GM12873 (cell line): ENCODE measurements at regions not wholly inside any gene's neighbourhood (a gene's known extent, or its start where the extent isn't known, plus 50 kb on each side); places are given as distances from the start of the nearest gene placed in this dataset.

Source experiments
- CTCF ChIP-seq: IDR thresholded peaks from 2 replicates; pipeline ENCODE4 v1.5.1; 2012; ENCODE audit warnings: low read depth, mild to moderate bottlenecking, moderate library complexity, low read length, control low read depth; ENCODE audit not compliant: insufficient read depth; ENCODE audit errors: missing control alignments

GRCh38 chr16:35639233-35640205 is 2180.1 kb downstream of the TP53TG3F start:
- no peak for TF ChIP-seq CTCF

DNA sequence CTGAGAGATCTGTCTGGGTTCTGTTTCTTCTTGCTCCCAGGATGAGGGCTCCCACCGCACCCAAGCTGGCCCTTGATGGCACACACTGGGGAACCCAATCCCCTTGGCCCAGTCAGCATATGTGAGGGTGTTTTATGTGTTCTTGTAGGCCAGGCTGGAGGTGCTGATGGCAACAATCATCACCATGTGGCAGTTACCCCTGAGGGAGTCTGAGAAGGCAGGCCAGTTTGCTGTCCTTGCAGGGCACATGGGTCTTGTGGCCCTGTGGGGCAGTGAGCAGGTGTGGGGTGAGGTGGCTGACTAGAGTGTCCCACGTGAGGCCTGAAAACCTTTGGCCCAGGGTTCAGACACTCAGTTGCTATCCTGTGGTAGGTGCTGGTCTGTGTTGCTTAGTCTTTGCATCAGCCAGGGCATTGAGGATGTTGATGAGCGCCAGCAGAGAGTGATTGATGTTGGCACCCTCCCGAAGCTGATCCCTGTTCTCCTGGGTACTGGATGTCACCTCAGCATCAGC is 2183.0 kb downstream of the TP53TG3F start:
- TF ChIP-seq CTCF: no peak

GRCh38 chr16:35651841-35652240 is 2192.4 kb downstream of the TP53TG3F start:
- no peak for TF ChIP-seq CTCF

DNA sequence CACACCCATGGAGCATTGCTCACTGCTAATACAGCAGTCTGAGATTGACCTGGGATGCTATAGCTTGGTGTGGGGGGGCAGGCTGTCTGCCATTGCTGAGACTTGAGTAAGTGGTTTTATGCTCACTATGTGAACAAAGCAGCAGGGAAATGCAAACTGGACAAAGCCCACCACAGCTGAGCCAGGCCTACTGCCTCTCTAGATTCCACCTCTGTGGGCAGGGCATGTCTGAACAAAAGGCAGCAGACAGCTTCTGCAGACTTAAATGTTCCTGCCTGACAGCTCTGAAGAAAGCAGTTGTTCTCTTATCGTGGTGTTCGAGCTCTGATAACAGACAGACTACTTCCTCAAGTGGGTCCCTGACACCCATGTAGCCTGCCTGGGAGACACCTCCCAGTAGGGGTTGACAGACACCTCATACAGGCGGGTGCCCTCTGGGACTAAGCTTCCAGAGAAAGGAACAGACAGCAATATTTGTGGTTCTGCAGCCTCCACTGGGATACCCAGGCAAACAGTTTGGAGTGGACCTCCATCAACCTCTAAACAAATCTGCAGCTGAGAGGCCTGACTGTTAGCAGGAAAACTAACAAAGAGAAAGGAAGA is 2204.8 kb downstream of the TP53TG3F start:
- TF ChIP-seq CTCF: no peak

GRCh38 chr16:35685085-35685484 is 2225.7 kb downstream of the TP53TG3F start:
- TF ChIP-seq CTCF: no peak

DNA sequence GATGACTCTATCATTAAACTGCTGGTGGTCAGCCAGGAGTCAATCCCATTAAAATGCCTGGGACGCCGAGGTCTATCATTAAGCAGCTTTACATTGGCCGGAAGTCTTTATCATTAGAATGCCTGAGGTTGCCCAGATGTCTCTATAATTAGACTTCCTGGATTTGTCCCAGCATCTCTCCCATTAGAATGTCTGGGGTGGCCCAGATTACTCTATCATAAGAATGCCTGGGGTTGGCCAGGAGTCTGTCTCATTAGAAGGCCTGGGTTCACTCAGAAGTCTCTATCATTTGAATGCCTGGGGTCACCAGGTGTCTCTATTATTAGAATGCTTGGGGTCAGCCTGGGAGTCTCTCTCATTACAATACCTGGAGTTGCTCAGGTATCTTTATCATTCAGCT is 2227.2 kb downstream of the TP53TG3F start:
- no peak for TF ChIP-seq CTCF

GRCh38 chr16:35687071-35687470 is 2227.7 kb downstream of the TP53TG3F start:
- TF ChIP-seq CTCF: no peak
